Suprapubic skin (tissue), 4 donors: ENCODE measurements at regions not wholly inside any gene's neighbourhood (a gene's known extent, or its start where the extent isn't known, plus 50 kb on each side); places are given as distances from the start of the nearest gene placed in this dataset.
"Not testable (repeated sequence)": the region's sequence is repeated elsewhere in the genome, so short reads cannot be mapped to it uniquely, and the experiment has no call there.

ENCODE experiments used
- DNase-seq, 2 donors: peaks; one replicate each; pipeline ENCODE4 v3.0.0-alpha.2; 2019; ENCODE audit warnings: low spot score in 2 of 2
- H3K27ac ChIP-seq: fragments of 200-600 bp; sonication (generic); one replicate; pipeline ENCODE4 v1.5.1; 2019
- H3K27me3 ChIP-seq: fragments of 200-600 bp; sonication (generic); one replicate; pipeline ENCODE4 v1.5.1; 2019
- H3K36me3 ChIP-seq: fragments of 200-600 bp; sonication (generic); one replicate; pipeline ENCODE4 v1.5.1; 2019
- H3K4me1 ChIP-seq: fragments of 200-600 bp; sonication (generic); one replicate; pipeline ENCODE4 v1.5.1; 2019
- H3K4me3 ChIP-seq: fragments of 200-600 bp; sonication (generic); one replicate; pipeline ENCODE4 v1.5.1; 2019; ENCODE audit warnings: mild to moderate bottlenecking
- H3K9me3 ChIP-seq: fragments of 200-600 bp; sonication (generic); one replicate; pipeline ENCODE4 v1.5.1; 2019
- EP300 ChIP-seq: sonication (generic); formaldehyde crosslinking; IDR thresholded peaks from one replicate; pipeline ENCODE4 v1.6.1; 2017; ENCODE audit warnings: antibody characterized with exemption
- POLR2A ChIP-seq, 2 donors: fragments of 450-650 bp; IDR thresholded peaks; one replicate each; pipeline ENCODE4 v1.6.1; 2017; ENCODE audit warnings: antibody characterized with exemption in 2 of 2, mild to moderate bottlenecking in 2 of 2, moderate library complexity in 2 of 2
- POLR2AphosphoS5 ChIP-seq, 3 donors: sonication (generic); formaldehyde crosslinking; IDR thresholded peaks; one replicate each; pipeline ENCODE4 v1.6.1; 2017; ENCODE audit warnings: antibody characterized with exemption in 3 of 3
- WGBS: methylation state at CpG from one replicate; pipeline ENCODE4 v1.1.5; 2018; 5-methylcytosine and 5-hydroxymethylcytosine counted together
- TF ChIP-seq, protein P1 (sequence below), 2 donors: fragments of 200-600 bp in 1 of 2; fragments of 450-650 bp in 1 of 2; sonication (generic) in 1 of 2; IDR thresholded peaks; one replicate each; pipeline ENCODE4 v1.5.1; 2016 to 2019; ENCODE audit warnings: antibody characterized with exemption in 2 of 2, mild to moderate bottlenecking in 1 of 2, moderate library complexity in 1 of 2

- Histone ChIP-seq H3K4me1 (no peaks in the 10 kb centered on the region), H3K27me3 (no peaks in the 10 kb centered on the region), H3K27ac (no peak overlapping the region), H3K36me3 (no peaks in the 10 kb centered on the region), H3K4me3 (no peak overlapping the region), H3K9me3 (no peaks in the 10 kb centered on the region)
- DNase-seq: no peak
- 94% methylated on average over 5 of the region's 5 CpGs for WGBS
- no peak for TF ChIP-seq POLR2A (IDR thresholded peaks at IDR 0.05)
- no peak for TF ChIP-seq POLR2AphosphoS5 (IDR thresholded peaks at IDR 0.05)
- TF ChIP-seq, protein P1, sequence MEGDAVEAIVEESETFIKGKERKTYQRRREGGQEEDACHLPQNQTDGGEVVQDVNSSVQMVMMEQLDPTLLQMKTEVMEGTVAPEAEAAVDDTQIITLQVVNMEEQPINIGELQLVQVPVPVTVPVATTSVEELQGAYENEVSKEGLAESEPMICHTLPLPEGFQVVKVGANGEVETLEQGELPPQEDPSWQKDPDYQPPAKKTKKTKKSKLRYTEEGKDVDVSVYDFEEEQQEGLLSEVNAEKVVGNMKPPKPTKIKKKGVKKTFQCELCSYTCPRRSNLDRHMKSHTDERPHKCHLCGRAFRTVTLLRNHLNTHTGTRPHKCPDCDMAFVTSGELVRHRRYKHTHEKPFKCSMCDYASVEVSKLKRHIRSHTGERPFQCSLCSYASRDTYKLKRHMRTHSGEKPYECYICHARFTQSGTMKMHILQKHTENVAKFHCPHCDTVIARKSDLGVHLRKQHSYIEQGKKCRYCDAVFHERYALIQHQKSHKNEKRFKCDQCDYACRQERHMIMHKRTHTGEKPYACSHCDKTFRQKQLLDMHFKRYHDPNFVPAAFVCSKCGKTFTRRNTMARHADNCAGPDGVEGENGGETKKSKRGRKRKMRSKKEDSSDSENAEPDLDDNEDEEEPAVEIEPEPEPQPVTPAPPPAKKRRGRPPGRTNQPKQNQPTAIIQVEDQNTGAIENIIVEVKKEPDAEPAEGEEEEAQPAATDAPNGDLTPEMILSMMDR (IDR thresholded peaks at IDR 0.05): no peak
- no peak for TF ChIP-seq EP300
These were observed 77.5 kb upstream of the TCF4 start for GRCh38 chr18:55665506-55665905.

DNA sequence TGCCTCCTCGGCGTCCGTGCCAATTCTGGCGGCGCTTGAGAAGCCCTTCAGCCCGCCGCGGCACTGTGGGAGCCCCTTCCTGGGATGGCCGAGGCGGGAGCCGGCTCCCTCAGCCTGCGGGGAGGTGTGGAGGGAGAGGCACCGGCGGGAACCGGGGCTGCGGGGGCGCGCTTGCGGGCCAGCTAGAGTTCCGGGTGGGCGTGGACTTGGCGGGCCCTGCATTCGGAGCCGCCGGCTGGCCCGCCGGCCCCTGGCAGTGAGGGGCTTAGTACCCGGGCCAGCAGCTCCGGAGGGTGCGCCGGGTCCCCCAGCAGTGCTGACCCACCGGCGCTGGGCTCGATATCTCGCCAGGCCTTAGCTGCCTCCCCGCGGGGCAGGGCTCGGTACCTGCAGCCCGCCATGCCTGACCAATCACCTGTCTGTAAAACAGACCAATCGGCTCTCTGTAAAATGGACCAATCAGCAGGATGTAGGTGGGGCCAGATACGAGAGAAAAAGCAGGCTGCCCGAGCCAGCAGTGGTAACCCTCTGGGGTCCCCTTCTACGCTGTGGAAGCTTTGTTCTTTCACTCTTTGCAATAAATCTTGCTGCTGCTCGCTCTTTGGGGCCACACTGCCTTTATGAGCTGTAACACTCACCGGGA is 76.9 kb upstream of the TCF4 start:
- H3K9me3 ChIP-seq, H3K36me3 ChIP-seq, H3K4me1 ChIP-seq, DNase-seq, H3K27ac ChIP-seq, H3K27me3 ChIP-seq, H3K4me3 ChIP-seq: not testable (repeated sequence)
- 99% methylated on average over 29 of the region's 45 CpGs for WGBS

- TF ChIP-seq, protein P1 (IDR thresholded peaks at IDR 0.05): no peak
- TF ChIP-seq POLR2A (IDR thresholded peaks at IDR 0.05): no peak
- TF ChIP-seq EP300: no peak
- Histone ChIP-seq H3K9me3 (no peaks in the 10 kb centered on the region), H3K27me3 (no peaks in the 10 kb centered on the region), H3K4me1 (no peaks in the 10 kb centered on the region), H3K36me3 (no peaks in the 10 kb centered on the region), H3K27ac (no peak overlapping the region), H3K4me3 (no peak overlapping the region)
- 94% methylated on average over 4 of the region's 4 CpGs for WGBS
- no peak for DNase-seq
These were observed 75.9 kb upstream of the TCF4 start for GRCh38 chr18:55663891-55664290.

GRCh38 chr18:55658598-55658997 is 70.6 kb upstream of the TCF4 start:
- TF ChIP-seq POLR2AphosphoS5 (IDR thresholded peaks at IDR 0.05) (no peak), EP300 (no peak), POLR2A (IDR thresholded peaks at IDR 0.05) (no peak)
- TF ChIP-seq, protein P1 (IDR thresholded peaks at IDR 0.05): no peak
- Histone ChIP-seq H3K9me3 (no peaks in the 10 kb centered on the region), H3K4me1 (no peaks in the 10 kb centered on the region), H3K27ac (no peak overlapping the region), H3K4me3 (no peak overlapping the region), H3K36me3 (no peaks in the 10 kb centered on the region), H3K27me3 (no peaks in the 10 kb centered on the region)
- 96% methylated on average over 2 of the region's 2 CpGs for WGBS
- DNase-seq: no peak

DNA sequence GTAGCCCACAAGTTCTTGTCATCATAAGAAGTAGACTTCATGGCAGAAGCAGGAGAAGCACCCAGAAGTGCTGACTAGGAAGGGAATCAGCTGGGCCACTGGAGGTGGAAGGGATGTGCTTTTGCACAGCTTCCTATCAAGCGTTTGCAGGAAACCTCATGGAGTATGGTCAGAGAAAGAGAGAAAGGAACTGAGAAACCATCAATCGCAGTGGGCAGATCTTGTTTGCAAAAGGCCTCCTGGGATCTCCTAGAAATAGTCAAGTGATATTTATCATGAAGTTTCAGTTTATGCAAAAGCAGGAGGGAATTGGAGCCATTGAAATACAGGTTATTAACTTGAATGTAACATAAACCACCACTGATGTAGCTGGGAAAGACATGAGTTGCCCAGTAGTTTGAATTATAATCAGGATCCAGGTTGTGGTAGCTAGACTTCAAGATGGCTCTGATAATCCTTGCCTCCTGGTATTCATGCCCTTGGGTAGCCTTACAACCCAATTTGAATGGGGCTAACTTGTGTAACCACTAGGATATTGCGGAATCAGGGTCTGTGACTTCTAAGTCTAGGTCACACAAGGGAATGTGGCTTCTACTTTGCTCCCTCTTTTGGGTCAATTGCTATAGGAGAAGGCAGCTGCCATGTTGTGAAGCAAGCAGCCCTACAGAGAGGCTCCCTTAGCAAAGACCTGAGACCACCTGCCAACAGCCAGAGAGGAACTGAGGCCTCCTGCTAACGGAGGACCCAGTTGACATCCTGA is 69.8 kb upstream of the TCF4 start:
- H3K4me1 ChIP-seq: no peaks in the 10 kb centered on the region
- H3K36me3 ChIP-seq: no peaks in the 10 kb centered on the region
- H3K27me3 ChIP-seq: no peaks in the 10 kb centered on the region
- 84% methylated on average over 4 of the region's 4 CpGs for WGBS
- no peak for TF ChIP-seq POLR2A (IDR thresholded peaks at IDR 0.05)
- no peak for TF ChIP-seq POLR2AphosphoS5 (IDR thresholded peaks at IDR 0.05)
- TF ChIP-seq, protein P1 (IDR thresholded peaks at IDR 0.05): no peak
- no peak for TF ChIP-seq EP300
- no peak for DNase-seq
- no peak overlapping the region for H3K27ac ChIP-seq
- H3K9me3 ChIP-seq: no peaks in the 10 kb centered on the region
- H3K4me3 ChIP-seq: no peak overlapping the region
